Vagina (tissue), 2 donors: ENCODE measurements at regions not wholly inside any gene's neighbourhood (a gene's known extent, or its start where the extent isn't known, plus 50 kb on each side); places are given as distances from the start of the nearest gene placed in this dataset.

Experiments
- CTCF ChIP-seq, 3 experiments: fragments of 450-650 bp in 2 of 3; fragments of 200-600 bp in 1 of 3; sonication (generic) in 1 of 3; IDR thresholded peaks; one replicate each; pipeline ENCODE4 v1.5.1; 2017 to 2019; ENCODE audit warnings: antibody characterized with exemption in 3 of 3, mild to moderate bottlenecking in 2 of 3, moderate library complexity in 2 of 3
- POLR2AphosphoS5 ChIP-seq, 2 donors: sonication (generic); formaldehyde crosslinking; IDR thresholded peaks; one replicate each; pipeline ENCODE4 v1.9.0; 2017; ENCODE audit warnings: antibody characterized with exemption in 2 of 2, mild to moderate bottlenecking in 2 of 2, low read depth in 1 of 2; ENCODE audit not compliant: insufficient read depth in 1 of 2

GRCh38 chr2:206390181-206390580, 53.2 kb upstream of the ADAM23 start:
- no peak for TF ChIP-seq POLR2AphosphoS5 (IDR thresholded peaks at IDR 0.05; ENCODE audit: insufficient read depth in 1 of 2, low read depth in 1 of 2)
- no peak for TF ChIP-seq CTCF (IDR thresholded peaks at IDR 0.05)
